H9 (cell line): ENCODE measurements at regions not wholly inside any gene's neighbourhood (a gene's known extent, or its start where the extent isn't known, plus 50 kb on each side); places are given as distances from the start of the nearest gene placed in this dataset.
"Not testable (repeated sequence)": the region's sequence is repeated elsewhere in the genome, so short reads cannot be mapped to it uniquely, and the experiment has no call there.

Experiments used
- DNase-seq: peaks from one replicate; pipeline ENCODE4 v3.0.0-alpha.2; 2017
- H2AFZ ChIP-seq: one replicate; pipeline ENCODE4 v1.6.1; 2013; ENCODE audit warnings: mild to moderate bottlenecking, low read length, control low read depth, moderate library complexity
- H2AK5ac ChIP-seq: 2 replicates; pipeline ENCODE4 v1.6.1; 2013; ENCODE audit warnings: low read length, control low read depth, mixed read lengths; ENCODE audit not compliant: insufficient read length
- H2BK120ac ChIP-seq: one replicate; pipeline ENCODE4 v1.6.1; 2013; ENCODE audit warnings: low read depth, mild to moderate bottlenecking, low read length, control low read depth, inconsistent platforms; ENCODE audit not compliant: poor library complexity, severe bottlenecking
- H2BK12ac ChIP-seq: 2 replicates; pipeline ENCODE4 v1.6.1; 2013; ENCODE audit warnings: low read length, control low read depth, mixed read lengths, low read depth; ENCODE audit not compliant: insufficient read length
- H2BK15ac ChIP-seq: 2 replicates; pipeline ENCODE4 v1.6.1; 2013; ENCODE audit warnings: low read depth, low read length, control low read depth
- H2BK20ac ChIP-seq: one replicate; pipeline ENCODE4 v1.6.1; 2013; ENCODE audit warnings: low read depth, mild to moderate bottlenecking, low read length, control low read depth, inconsistent platforms; ENCODE audit not compliant: poor library complexity, severe bottlenecking
- H2BK5ac ChIP-seq: 2 replicates; pipeline ENCODE4 v1.6.1; 2013; ENCODE audit warnings: low read length, control low read depth, mixed read lengths; ENCODE audit not compliant: insufficient read length
- H3K14ac ChIP-seq: 2 replicates; pipeline ENCODE4 v1.6.1; 2013; ENCODE audit warnings: low read length, control low read depth; ENCODE audit not compliant: insufficient read depth
- H3K18ac ChIP-seq: 2 replicates; pipeline ENCODE4 v1.6.1; 2013; ENCODE audit warnings: low read depth, mild to moderate bottlenecking, mixed read lengths, low read length, control low read depth; ENCODE audit not compliant: insufficient read length
- H3K23ac ChIP-seq: 2 replicates; pipeline ENCODE4 v1.6.1; 2013; ENCODE audit warnings: low read length, control low read depth, mixed read lengths, low read depth; ENCODE audit not compliant: insufficient read length
- H3K23me2 ChIP-seq: 2 replicates; pipeline ENCODE4 v1.6.1; 2013; ENCODE audit warnings: low read depth, mild to moderate bottlenecking, mixed read lengths, low read length, control low read depth; ENCODE audit not compliant: insufficient read length, poor library complexity, severe bottlenecking
- H3K27ac ChIP-seq: 2 replicates; pipeline ENCODE4 v1.5.1; 2013; ENCODE audit warnings: low read length, control low read depth, mixed read lengths, low read depth; ENCODE audit not compliant: insufficient read length
- H3K27me3 ChIP-seq: 2 replicates; pipeline ENCODE4 v1.6.1; 2013; ENCODE audit warnings: low read length, control low read depth, inconsistent platforms; ENCODE audit not compliant: insufficient read depth
- H3K4ac ChIP-seq: 2 replicates; pipeline ENCODE4 v1.6.1; 2013; ENCODE audit warnings: low read depth, mild to moderate bottlenecking, control low read depth, inconsistent platforms, low read length, moderate library complexity
- H3K4me1 ChIP-seq: 2 replicates; pipeline ENCODE4 v1.6.1; 2013; ENCODE audit warnings: low read length, control low read depth, inconsistent platforms; ENCODE audit not compliant: insufficient read depth
- H3K4me2 ChIP-seq: 2 replicates; pipeline ENCODE4 v1.6.1; 2013; ENCODE audit warnings: low read length, control low read depth, mixed read lengths; ENCODE audit not compliant: insufficient read length, insufficient read depth
- H3K56ac ChIP-seq: 2 replicates; pipeline ENCODE4 v1.6.1; 2013; ENCODE audit warnings: low read depth, mild to moderate bottlenecking, mixed read lengths, low read length, control low read depth; ENCODE audit not compliant: insufficient read length
- H3K79me1 ChIP-seq: 2 replicates; pipeline ENCODE4 v1.6.1; 2013; ENCODE audit warnings: low read depth, mild to moderate bottlenecking, moderate library complexity, low read length, control low read depth, inconsistent platforms; ENCODE audit not compliant: insufficient read depth, poor library complexity, severe bottlenecking
- H3K79me2 ChIP-seq: 2 replicates; pipeline ENCODE4 v1.6.1; 2013; ENCODE audit warnings: low read length, control low read depth, inconsistent platforms; ENCODE audit not compliant: insufficient read depth
- H3K9ac ChIP-seq: 2 replicates; pipeline ENCODE4 v1.6.1; 2013; ENCODE audit warnings: low read length, control low read depth, mixed read lengths; ENCODE audit not compliant: insufficient read length; ENCODE audit errors: extremely low read depth
- H3K9me3 ChIP-seq: one replicate; pipeline ENCODE4 v1.6.1; 2013; ENCODE audit warnings: low read depth, low read length, inconsistent platforms; ENCODE audit not compliant: control insufficient read depth
- H3T11ph ChIP-seq: one replicate; pipeline ENCODE4 v1.6.1; 2013; ENCODE audit warnings: mild to moderate bottlenecking, low read length, control low read depth, inconsistent platforms
- H4K20me1 ChIP-seq: one replicate; pipeline ENCODE4 v1.6.1; 2013; ENCODE audit not compliant: control insufficient read depth, insufficient read length, insufficient read depth
- H4K5ac ChIP-seq: 2 replicates; pipeline ENCODE4 v1.6.1; 2013; ENCODE audit warnings: low read depth, mild to moderate bottlenecking, mixed read lengths, low read length, control low read depth; ENCODE audit not compliant: insufficient read length
- H4K8ac ChIP-seq: replicated peaks from 2 replicates; pipeline ENCODE4 v1.6.1; 2013; ENCODE audit warnings: low read length, control low read depth, mixed read lengths, low read depth; ENCODE audit not compliant: insufficient read length
- H4K91ac ChIP-seq: 2 replicates; pipeline ENCODE4 v1.6.1; 2013; ENCODE audit warnings: low read depth, mild to moderate bottlenecking, moderate library complexity, mixed read lengths, low read length, control low read depth; ENCODE audit not compliant: insufficient read length
- H3K27ac Mint-ChIP-seq, 3 experiments: 2 replicates in 2 of 3; 3 replicates in 1 of 3; pipeline ENCODE4 v1.8.0; 2020 to 2021; ENCODE audit warnings: mixed read lengths in 3 of 3, mild to moderate bottlenecking in 1 of 3, moderate library complexity in 1 of 3
- H3K27me3 Mint-ChIP-seq: 2 replicates; pipeline ENCODE4 v1.8.0; 2021; ENCODE audit warnings: low read depth, mild to moderate bottlenecking, moderate library complexity, mixed read lengths
- H3K36me3 Mint-ChIP-seq, 3 experiments: 2 replicates in 2 of 3; 3 replicates in 1 of 3; pipeline ENCODE4 v1.8.0; 2020 to 2021; ENCODE audit warnings: low read depth in 3 of 3, mixed read lengths in 3 of 3; ENCODE audit not compliant: insufficient read depth in 1 of 3
- H3K4me1 Mint-ChIP-seq, 2 experiments: 2 replicates each; pipeline ENCODE4 v1.8.0; 2020; ENCODE audit warnings: mixed read lengths in 2 of 2
- H3K4me3 Mint-ChIP-seq, 2 experiments: 2 replicates in 1 of 2; 3 replicates in 1 of 2; pipeline ENCODE4 v1.8.0; 2020 to 2021; ENCODE audit warnings: mild to moderate bottlenecking in 2 of 2, mixed read lengths in 2 of 2, moderate library complexity in 1 of 2
- H3K9me3 Mint-ChIP-seq, 2 experiments: 2 replicates in 1 of 2; 3 replicates in 1 of 2; pipeline ENCODE4 v1.8.0; 2020; ENCODE audit warnings: mild to moderate bottlenecking in 2 of 2, mixed read lengths in 2 of 2, moderate library complexity in 1 of 2
- WGBS: extraction: QIAGEN DNeasy Blood & Tissue Kit; methylation state at CpG from one replicate; pipeline ENCODE4 v1.1.7; 2013; ENCODE audit warnings: missing lambda C conversion rate, low lambda C conversion rate, mixed read lengths; ENCODE audit not compliant: insufficient read length; ENCODE audit errors: extremely low coverage; 5-methylcytosine and 5-hydroxymethylcytosine counted together
- TF ChIP-seq, protein P1 (sequence below): fragments of 200-600 bp; sonication (generic); conservative IDR thresholded peaks from 3 replicates; pipeline ENCODE4 v1.8.0; 2021; ENCODE audit warnings: antibody characterized with exemption, mild to moderate bottlenecking

DNA sequence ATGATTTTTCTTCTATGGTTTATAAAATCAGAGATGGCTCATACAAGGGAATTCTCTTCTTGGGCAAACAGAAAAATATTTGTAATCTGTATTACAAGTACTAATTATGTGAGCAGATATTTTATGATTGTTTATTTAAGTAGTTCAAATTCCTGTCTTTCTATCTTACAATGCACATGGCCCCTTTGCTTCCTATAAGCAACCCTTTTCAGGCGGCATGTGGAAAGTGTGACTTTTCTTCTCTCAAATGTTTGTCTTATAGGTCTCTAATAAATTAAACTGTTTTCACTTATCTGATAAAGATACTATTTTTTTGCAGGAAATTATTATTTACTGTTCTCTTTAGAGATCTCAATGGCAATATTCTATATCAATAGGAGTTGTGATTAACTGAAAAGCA lies 259.3 kb upstream of the MAGEB18 start:
- H3K4ac ChIP-seq, result no peak overlapping the region
- H3K79me1 ChIP-seq, result no peaks in the 10 kb centered on the region
- no peak overlapping the region for H3K4me2 ChIP-seq
- no peaks in the 10 kb centered on the region for H3K27me3 ChIP-seq
- H3K18ac ChIP-seq, result no peak overlapping the region
- Mint-ChIP-seq H3K9me3 (peaks cover 48 to 56% of the 10 kb centered on the region in 2 experiments), H3K4me3 (no peak overlapping the region), H3K36me3 (peaks cover 0 to 4% (median 2%) of the 10 kb centered on the region in 3 experiments; a peak in 4 of 7 replicates), H3K27me3 (no peaks in the 10 kb centered on the region), H3K27ac (no peak overlapping the region), H3K4me1 (peaks cover 0 to 4% of the 10 kb centered on the region in 2 experiments; a peak in 1 of 4 replicates)
- H4K91ac ChIP-seq, result no peak overlapping the region
- no peak for DNase-seq
- H2BK5ac ChIP-seq, result no peak overlapping the region
- H3K79me2 ChIP-seq, result no peaks in the 10 kb centered on the region
- H3T11ph ChIP-seq, result no peak overlapping the region
- H3K9ac ChIP-seq, result no peak overlapping the region
- no peak overlapping the region for H2BK120ac ChIP-seq
- H2BK15ac ChIP-seq, result no peak overlapping the region
- TF ChIP-seq, protein P1, sequence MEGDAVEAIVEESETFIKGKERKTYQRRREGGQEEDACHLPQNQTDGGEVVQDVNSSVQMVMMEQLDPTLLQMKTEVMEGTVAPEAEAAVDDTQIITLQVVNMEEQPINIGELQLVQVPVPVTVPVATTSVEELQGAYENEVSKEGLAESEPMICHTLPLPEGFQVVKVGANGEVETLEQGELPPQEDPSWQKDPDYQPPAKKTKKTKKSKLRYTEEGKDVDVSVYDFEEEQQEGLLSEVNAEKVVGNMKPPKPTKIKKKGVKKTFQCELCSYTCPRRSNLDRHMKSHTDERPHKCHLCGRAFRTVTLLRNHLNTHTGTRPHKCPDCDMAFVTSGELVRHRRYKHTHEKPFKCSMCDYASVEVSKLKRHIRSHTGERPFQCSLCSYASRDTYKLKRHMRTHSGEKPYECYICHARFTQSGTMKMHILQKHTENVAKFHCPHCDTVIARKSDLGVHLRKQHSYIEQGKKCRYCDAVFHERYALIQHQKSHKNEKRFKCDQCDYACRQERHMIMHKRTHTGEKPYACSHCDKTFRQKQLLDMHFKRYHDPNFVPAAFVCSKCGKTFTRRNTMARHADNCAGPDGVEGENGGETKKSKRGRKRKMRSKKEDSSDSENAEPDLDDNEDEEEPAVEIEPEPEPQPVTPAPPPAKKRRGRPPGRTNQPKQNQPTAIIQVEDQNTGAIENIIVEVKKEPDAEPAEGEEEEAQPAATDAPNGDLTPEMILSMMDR, result no peak
- no peak overlapping the region for H4K8ac ChIP-seq
- H3K4me1 ChIP-seq, result no peaks in the 10 kb centered on the region
- H3K9me3 ChIP-seq, result peaks cover 12% of the 10 kb centered on the region
- H3K27ac ChIP-seq, result no peak overlapping the region
- WGBS, result no CpG with 5 or more reads among the region's 1 CpG
- H2AK5ac ChIP-seq, result no peak overlapping the region
- H2AFZ ChIP-seq, result no peak overlapping the region
- no peak overlapping the region for H2BK20ac ChIP-seq
- H4K5ac ChIP-seq, result no peak overlapping the region
- H3K23me2 ChIP-seq, result no peaks in the 10 kb centered on the region
- H3K23ac ChIP-seq, result no peak overlapping the region
- no peaks in the 10 kb centered on the region for H4K20me1 ChIP-seq
- no peak overlapping the region for H2BK12ac ChIP-seq
- H3K14ac ChIP-seq, result no peak overlapping the region
- no peak overlapping the region for H3K56ac ChIP-seq

DNA sequence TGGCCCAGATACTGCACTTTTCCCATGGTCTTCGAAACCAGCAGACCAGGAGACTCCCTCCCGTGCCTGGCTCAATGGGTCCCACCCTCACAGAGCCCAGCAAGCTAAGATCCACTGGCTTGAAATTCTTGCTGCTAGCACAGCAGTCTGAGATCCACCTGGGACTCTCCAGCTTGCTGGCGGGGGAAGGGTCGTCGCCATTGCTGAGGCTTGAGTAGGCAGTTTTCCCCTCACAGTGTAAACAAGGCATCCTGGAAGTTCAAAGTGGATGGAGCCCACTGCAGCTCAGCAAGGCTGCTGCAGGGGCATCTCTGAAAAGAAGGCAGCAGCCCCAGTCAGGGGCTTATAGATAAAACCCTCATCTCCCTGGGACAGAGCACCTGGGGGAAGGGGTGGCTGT lies 255.6 kb upstream of the MAGEB18 start:
- H3K27me3 Mint-ChIP-seq, H2BK15ac ChIP-seq, H2AFZ ChIP-seq, H4K8ac ChIP-seq, H4K20me1 ChIP-seq, H3T11ph ChIP-seq, H3K18ac ChIP-seq, H3K4me2 ChIP-seq, H3K23ac ChIP-seq, H2BK20ac ChIP-seq, H4K5ac ChIP-seq, H4K91ac ChIP-seq, H3K27ac ChIP-seq, H3K79me1 ChIP-seq, H3K27ac Mint-ChIP-seq, H3K4me1 Mint-ChIP-seq, H2BK12ac ChIP-seq, H3K56ac ChIP-seq, H3K4ac ChIP-seq, H3K14ac ChIP-seq, H3K36me3 Mint-ChIP-seq, H2BK120ac ChIP-seq, H3K9ac ChIP-seq, H3K9me3 ChIP-seq, H3K23me2 ChIP-seq, H2AK5ac ChIP-seq, DNase-seq, H3K4me1 ChIP-seq, H2BK5ac ChIP-seq, H3K27me3 ChIP-seq, H3K79me2 ChIP-seq, H3K4me3 Mint-ChIP-seq: not testable (repeated sequence)
- WGBS, result no CpG with 5 or more reads among the region's 5 CpGs
- H3K9me3 Mint-ChIP-seq, result peaks cover 61 to 62% of the 10 kb centered on the region in 2 experiments
